Endodermal cell (in vitro differentiated cells): ENCODE measurements at regions not wholly inside any gene's neighbourhood (a gene's known extent, or its start where the extent isn't known, plus 50 kb on each side); places are given as distances from the start of the nearest gene placed in this dataset.
A peak's percentile ranks its signal among the peaks of the same experiment; 100 is the strongest.

Source experiments
- DNase-seq: peaks from one replicate; pipeline ENCODE4 v3.0.0-alpha.2; 2017
- H3K27ac ChIP-seq: 2 replicates; pipeline ENCODE4 v1.5.1; 2013; ENCODE audit warnings: mild to moderate bottlenecking, low read depth, low read length, moderate library complexity
- H3K27me3 ChIP-seq: 2 replicates; pipeline ENCODE4 v1.6.1; 2013; ENCODE audit warnings: mild to moderate bottlenecking, low read length, moderate library complexity; ENCODE audit not compliant: insufficient read depth, control insufficient read depth, poor library complexity, severe bottlenecking
- H3K36me3 ChIP-seq: 2 replicates; pipeline ENCODE4 v1.7.0; 2013; ENCODE audit warnings: mild to moderate bottlenecking, low read length, moderate library complexity; ENCODE audit not compliant: control insufficient read depth, insufficient read depth
- H3K4me1 ChIP-seq: one replicate; pipeline ENCODE4 v1.7.0; 2013; ENCODE audit warnings: low read length; ENCODE audit not compliant: control insufficient read depth, insufficient read depth
- H3K4me3 ChIP-seq: 2 replicates; pipeline ENCODE4 v1.5.1; 2013; ENCODE audit warnings: mild to moderate bottlenecking, low read length, moderate library complexity
- H3K9ac ChIP-seq: 2 replicates; pipeline ENCODE4 v1.6.1; 2013; ENCODE audit warnings: mild to moderate bottlenecking, low read length, moderate library complexity; ENCODE audit not compliant: poor library complexity, severe bottlenecking; ENCODE audit errors: extremely low read depth
- H3K9me3 ChIP-seq: 2 replicates; pipeline ENCODE4 v1.6.1; 2013; ENCODE audit warnings: mild to moderate bottlenecking, low read length, moderate library complexity; ENCODE audit not compliant: control insufficient read depth
- H3K27ac Mint-ChIP-seq: 2 replicates; pipeline ENCODE4 v1.8.0; 2020; ENCODE audit warnings: mixed read lengths
- H3K27me3 Mint-ChIP-seq: 2 replicates; pipeline ENCODE4 v1.8.0; 2021; ENCODE audit warnings: mild to moderate bottlenecking, mixed read lengths; ENCODE audit not compliant: insufficient read depth
- H3K36me3 Mint-ChIP-seq: 2 replicates; pipeline ENCODE4 v1.8.0; 2020; ENCODE audit warnings: low read depth, mixed read lengths
- H3K4me1 Mint-ChIP-seq: 2 replicates; pipeline ENCODE4 v1.8.0; 2020; ENCODE audit warnings: mixed read lengths
- H3K4me3 Mint-ChIP-seq: 2 replicates; pipeline ENCODE4 v1.8.0; 2020; ENCODE audit warnings: mild to moderate bottlenecking, moderate library complexity, mixed read lengths
- H3K9me3 Mint-ChIP-seq: 2 replicates; pipeline ENCODE4 v1.8.0; 2020; ENCODE audit warnings: mild to moderate bottlenecking, mixed read lengths
- WGBS, 2 experiments: methylation state at CpG; one replicate each; pipeline versions ENCODE4 v1.1.5 to v1.1.7; 2013; ENCODE audit warnings: missing lambda C conversion rate in 2 of 2, mixed read lengths in 1 of 2; ENCODE audit not compliant: insufficient coverage in 1 of 2, insufficient read length in 1 of 2; 5-methylcytosine and 5-hydroxymethylcytosine counted together
- TF ChIP-seq, protein P1 (sequence below): fragments of 200-600 bp; sonication (generic); conservative IDR thresholded peaks from 2 replicates; pipeline ENCODE4 v1.5.0; 2021; ENCODE audit warnings: antibody characterized with exemption, mild to moderate bottlenecking

DNA sequence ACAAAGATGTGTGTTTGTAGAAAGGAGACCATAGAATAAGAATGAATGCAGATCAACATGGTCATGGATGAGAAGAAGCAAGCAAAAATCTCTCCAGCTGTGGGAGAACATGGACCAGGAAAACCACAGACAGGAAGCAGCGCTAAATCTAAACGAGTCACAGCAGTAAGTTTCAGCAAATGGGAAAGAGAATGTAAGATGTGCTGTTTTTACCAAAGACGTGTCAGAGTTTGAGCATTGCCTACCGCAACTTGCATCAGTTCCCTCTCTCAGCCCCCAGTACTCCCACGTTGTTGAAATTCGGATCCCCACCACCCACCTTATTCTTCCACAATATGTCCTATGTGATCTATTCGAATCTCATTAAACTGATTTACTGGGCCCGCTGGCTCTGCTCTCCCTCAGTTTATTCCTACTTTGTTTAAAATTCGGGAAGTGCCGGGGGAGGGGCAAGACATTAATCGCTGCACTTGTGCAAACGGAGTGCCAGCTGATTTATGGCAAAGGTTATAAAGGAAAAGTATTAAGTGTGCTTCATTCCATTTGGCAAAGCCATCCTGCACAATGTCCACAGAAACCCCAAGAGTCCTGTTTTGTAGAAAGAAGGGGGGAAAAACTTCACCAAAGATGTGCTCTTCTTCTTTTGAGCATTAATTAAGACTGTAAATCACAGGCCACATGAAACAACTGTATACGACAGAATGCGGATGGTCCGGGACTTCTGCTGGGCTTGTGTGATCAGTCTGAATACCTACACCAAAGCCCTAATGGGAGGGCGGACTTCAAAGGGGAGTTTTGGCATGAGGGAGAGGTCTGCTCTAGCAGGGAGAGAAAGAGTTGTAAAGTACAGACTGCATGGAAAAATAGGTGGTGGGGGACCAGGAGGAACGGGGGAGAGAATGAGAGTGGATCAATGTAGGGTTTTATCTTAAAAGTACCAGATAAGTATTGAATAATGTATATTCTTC is 59.1 kb upstream of the PRDM1 start:
- Mint-ChIP-seq H3K9me3 (no peaks in the 10 kb centered on the region), H3K27me3 (no peaks in the 10 kb centered on the region), H3K27ac (no peak overlapping the region), H3K4me1 (peaks cover 20% of the 10 kb centered on the region), H3K36me3 (peaks cover 55% of the 10 kb centered on the region), H3K4me3 (no peak overlapping the region)
- H3K9ac ChIP-seq = no peak overlapping the region
- TF ChIP-seq, protein P1, sequence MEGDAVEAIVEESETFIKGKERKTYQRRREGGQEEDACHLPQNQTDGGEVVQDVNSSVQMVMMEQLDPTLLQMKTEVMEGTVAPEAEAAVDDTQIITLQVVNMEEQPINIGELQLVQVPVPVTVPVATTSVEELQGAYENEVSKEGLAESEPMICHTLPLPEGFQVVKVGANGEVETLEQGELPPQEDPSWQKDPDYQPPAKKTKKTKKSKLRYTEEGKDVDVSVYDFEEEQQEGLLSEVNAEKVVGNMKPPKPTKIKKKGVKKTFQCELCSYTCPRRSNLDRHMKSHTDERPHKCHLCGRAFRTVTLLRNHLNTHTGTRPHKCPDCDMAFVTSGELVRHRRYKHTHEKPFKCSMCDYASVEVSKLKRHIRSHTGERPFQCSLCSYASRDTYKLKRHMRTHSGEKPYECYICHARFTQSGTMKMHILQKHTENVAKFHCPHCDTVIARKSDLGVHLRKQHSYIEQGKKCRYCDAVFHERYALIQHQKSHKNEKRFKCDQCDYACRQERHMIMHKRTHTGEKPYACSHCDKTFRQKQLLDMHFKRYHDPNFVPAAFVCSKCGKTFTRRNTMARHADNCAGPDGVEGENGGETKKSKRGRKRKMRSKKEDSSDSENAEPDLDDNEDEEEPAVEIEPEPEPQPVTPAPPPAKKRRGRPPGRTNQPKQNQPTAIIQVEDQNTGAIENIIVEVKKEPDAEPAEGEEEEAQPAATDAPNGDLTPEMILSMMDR = no peak
- no peak overlapping the region for H3K27ac ChIP-seq
- peaks cover 49% of the 10 kb centered on the region for H3K36me3 ChIP-seq
- WGBS, 2 experiments = 70 to 79% methylated on average over 14 to 17 of the region's 17 CpGs
- no peaks in the 10 kb centered on the region for H3K27me3 ChIP-seq
- no peak for DNase-seq
- no peaks in the 10 kb centered on the region for H3K9me3 ChIP-seq
- peaks cover 7% of the 10 kb centered on the region for H3K4me1 ChIP-seq
- peak overlapping the region; percentile 24 for H3K4me3 ChIP-seq

DNA sequence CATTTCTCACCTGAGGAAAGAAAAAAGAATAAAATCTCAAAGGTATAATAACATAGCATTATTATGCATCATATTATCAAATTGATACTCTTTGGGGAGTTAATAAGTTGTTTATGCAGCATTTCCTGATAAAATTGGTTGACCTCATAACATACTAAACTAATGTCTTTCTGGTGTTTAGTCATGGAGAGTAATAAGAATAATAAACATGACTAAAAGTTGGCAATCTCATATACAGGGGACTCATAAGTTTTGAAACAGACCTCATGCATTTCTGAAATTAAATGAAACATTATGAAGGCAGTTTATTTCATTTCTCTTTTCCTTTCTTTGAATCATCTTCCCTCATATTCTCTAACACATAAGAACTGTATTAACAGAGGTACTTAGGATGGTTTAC is 60.5 kb upstream of the PRDM1 start:
- Histone ChIP-seq H3K27me3 (no peaks in the 10 kb centered on the region), H3K9ac (no peak overlapping the region), H3K4me1 (peaks cover 7% of the 10 kb centered on the region), H3K36me3 (peaks cover 54% of the 10 kb centered on the region), H3K9me3 (no peaks in the 10 kb centered on the region), H3K27ac (no peak overlapping the region), H3K4me3 (no peak overlapping the region)
- no peak overlapping the region for H3K27ac Mint-ChIP-seq
- H3K4me3 Mint-ChIP-seq = no peak overlapping the region
- peaks cover 20% of the 10 kb centered on the region for H3K4me1 Mint-ChIP-seq
- H3K27me3 Mint-ChIP-seq = no peaks in the 10 kb centered on the region
- H3K9me3 Mint-ChIP-seq = no peaks in the 10 kb centered on the region
- H3K36me3 Mint-ChIP-seq = peaks cover 54% of the 10 kb centered on the region
- TF ChIP-seq, protein P1 = no peak
- no peak for DNase-seq

DNA sequence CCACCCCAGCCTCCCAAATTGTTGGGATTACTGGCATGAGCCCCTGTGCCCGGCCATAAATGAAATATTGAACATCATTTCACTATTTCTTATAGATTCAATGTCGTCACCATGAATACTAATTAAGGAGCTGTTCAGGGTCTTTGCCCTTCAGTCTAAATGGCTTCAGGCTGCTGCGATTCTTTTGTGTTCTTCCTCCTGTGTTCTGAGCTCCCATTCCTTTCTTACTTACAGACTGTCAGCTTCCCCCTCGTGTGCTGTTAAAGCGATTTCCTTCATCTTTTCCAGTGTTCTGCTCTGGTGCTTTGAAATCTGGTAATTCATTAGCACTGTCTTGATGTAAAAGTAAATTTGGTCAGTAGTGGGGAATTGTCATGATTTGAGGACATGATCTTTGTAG is 63.3 kb upstream of the PRDM1 start:
- no peak for DNase-seq
- Mint-ChIP-seq H3K27ac (no peak overlapping the region), H3K4me3 (no peak overlapping the region), H3K27me3 (no peaks in the 10 kb centered on the region), H3K36me3 (peaks cover 49% of the 10 kb centered on the region), H3K9me3 (no peaks in the 10 kb centered on the region), H3K4me1 (peaks cover 17% of the 10 kb centered on the region)
- Histone ChIP-seq H3K4me3 (no peak overlapping the region), H3K9me3 (no peaks in the 10 kb centered on the region), H3K27ac (no peak overlapping the region), H3K27me3 (no peaks in the 10 kb centered on the region), H3K4me1 (peaks cover 7% of the 10 kb centered on the region), H3K9ac (no peak overlapping the region), H3K36me3 (peaks cover 69% of the 10 kb centered on the region)
- 80 to 87% methylated on average over 2 to 5 of the region's 5 CpGs for WGBS, 2 experiments
- TF ChIP-seq, protein P1 = no peak
